Duodenal mucosa (tissue), 2 donors: ENCODE measurements at regions not wholly inside any gene's neighbourhood (a gene's known extent, or its start where the extent isn't known, plus 50 kb on each side); places are given as distances from the start of the nearest gene placed in this dataset.
"Not testable (repeated sequence)": the region's sequence is repeated elsewhere in the genome, so short reads cannot be mapped to it uniquely, and the experiment has no call there.

ENCODE experiments used
- H3K27ac ChIP-seq: one replicate; pipeline ENCODE4 v1.7.0; 2013; ENCODE audit warnings: low read depth, low read length
- H3K27me3 ChIP-seq, 2 donors: one replicate each; pipeline ENCODE4 v1.7.0; 2013; ENCODE audit warnings: low read length in 2 of 2, control low read depth in 1 of 2; ENCODE audit not compliant: insufficient read depth in 2 of 2, control insufficient read depth in 1 of 2
- H3K36me3 ChIP-seq, 2 donors: one replicate each; pipeline ENCODE4 v1.7.0; 2013; ENCODE audit warnings: low read length in 2 of 2, control low read depth in 1 of 2; ENCODE audit not compliant: insufficient read depth in 2 of 2, control insufficient read depth in 1 of 2
- H3K4me1 ChIP-seq, 2 donors: one replicate each; pipeline ENCODE4 v1.7.0; 2013; ENCODE audit warnings: low read length in 2 of 2, control low read depth in 1 of 2; ENCODE audit not compliant: insufficient read depth in 2 of 2, control insufficient read depth in 1 of 2
- H3K4me3 ChIP-seq, 2 donors: one replicate each; pipeline ENCODE4 v1.7.0; 2013; ENCODE audit warnings: low read length in 2 of 2, low read depth in 1 of 2
- H3K9ac ChIP-seq, 2 donors: one replicate each; pipeline ENCODE4 v1.7.0; 2013; ENCODE audit warnings: low read length in 2 of 2, low read depth in 1 of 2
- H3K9me3 ChIP-seq, 2 donors: one replicate each; pipeline ENCODE4 v1.7.0; 2013; ENCODE audit warnings: low read length in 2 of 2, control low read depth in 1 of 2; ENCODE audit not compliant: control insufficient read depth in 1 of 2

DNA sequence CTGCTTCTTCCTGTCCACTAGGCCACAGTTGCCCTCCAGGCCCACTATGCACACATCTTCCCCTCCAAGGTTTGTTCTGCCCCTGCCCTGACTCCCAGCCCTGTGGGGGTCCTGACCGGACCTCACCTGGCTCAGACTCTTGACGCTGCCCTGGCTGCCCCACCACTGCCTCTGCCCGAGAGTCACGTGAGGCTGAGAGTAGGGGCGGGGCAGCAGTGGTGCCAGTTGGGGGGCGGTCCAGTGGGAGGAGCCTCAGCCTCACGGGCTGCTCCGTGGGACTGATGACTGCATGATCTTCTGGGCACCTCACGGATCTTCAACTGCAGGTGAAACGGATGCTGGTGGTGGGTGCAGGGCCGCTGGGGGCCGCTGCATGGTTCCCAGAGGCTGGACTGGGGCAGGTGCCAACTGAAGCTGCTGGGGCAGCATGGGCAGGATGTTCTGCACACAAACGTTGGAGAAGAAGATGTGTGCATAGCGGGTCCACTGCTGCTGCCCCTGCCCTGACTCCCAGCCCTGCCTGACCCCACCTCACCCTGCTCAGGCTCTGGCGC, 77.6 kb downstream of the HHIPL2 start:
- not testable (repeated sequence) for H3K4me3 ChIP-seq, H3K36me3 ChIP-seq, H3K27ac ChIP-seq, H3K9me3 ChIP-seq, H3K27me3 ChIP-seq, H3K9ac ChIP-seq, H3K4me1 ChIP-seq

DNA sequence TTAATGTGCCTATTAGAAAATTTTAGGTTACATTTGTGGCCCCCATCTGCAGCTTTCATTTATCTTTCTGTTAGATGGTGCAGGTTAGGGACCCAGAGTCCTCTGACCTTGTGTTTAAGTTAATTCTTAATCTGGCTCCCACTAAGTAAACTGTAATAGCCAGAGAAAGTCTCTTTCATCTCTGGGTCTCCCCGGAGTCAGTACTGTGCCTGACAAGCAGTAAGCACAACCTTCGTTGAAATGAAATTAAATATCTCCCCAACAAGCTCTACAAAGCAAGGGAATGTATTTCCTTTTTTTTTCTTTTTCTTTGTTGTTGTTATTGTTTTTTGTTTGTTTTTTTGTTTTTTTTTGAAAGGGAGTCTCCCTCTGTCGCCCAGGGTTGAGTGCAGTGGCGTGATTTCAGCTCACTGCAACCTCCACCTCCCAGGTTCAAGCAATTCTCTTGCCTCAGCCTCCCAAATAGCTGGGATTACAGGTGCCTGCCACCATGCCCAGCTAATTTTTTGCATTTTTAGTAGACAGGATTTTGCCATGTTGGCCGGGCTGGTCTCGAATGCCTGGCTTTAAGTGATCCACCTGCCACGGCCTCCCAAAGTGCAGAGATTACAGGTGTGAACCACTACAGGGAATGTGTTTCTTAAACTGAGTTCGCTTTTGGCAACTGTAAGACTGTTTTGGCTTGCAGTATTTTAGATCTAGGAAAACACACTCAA, 81.6 kb downstream of the HHIPL2 start:
- no peak overlapping the region for H3K27ac ChIP-seq
- no peaks in the 10 kb centered on the region for H3K9me3 ChIP-seq
- H3K9ac ChIP-seq: no peak overlapping the region
- H3K4me1 ChIP-seq: peaks cover 5% of the 10 kb centered on the region in 2 donors
- H3K36me3 ChIP-seq: no peaks in the 10 kb centered on the region
- no peaks in the 10 kb centered on the region for H3K27me3 ChIP-seq
- H3K4me3 ChIP-seq: no peak overlapping the region

DNA sequence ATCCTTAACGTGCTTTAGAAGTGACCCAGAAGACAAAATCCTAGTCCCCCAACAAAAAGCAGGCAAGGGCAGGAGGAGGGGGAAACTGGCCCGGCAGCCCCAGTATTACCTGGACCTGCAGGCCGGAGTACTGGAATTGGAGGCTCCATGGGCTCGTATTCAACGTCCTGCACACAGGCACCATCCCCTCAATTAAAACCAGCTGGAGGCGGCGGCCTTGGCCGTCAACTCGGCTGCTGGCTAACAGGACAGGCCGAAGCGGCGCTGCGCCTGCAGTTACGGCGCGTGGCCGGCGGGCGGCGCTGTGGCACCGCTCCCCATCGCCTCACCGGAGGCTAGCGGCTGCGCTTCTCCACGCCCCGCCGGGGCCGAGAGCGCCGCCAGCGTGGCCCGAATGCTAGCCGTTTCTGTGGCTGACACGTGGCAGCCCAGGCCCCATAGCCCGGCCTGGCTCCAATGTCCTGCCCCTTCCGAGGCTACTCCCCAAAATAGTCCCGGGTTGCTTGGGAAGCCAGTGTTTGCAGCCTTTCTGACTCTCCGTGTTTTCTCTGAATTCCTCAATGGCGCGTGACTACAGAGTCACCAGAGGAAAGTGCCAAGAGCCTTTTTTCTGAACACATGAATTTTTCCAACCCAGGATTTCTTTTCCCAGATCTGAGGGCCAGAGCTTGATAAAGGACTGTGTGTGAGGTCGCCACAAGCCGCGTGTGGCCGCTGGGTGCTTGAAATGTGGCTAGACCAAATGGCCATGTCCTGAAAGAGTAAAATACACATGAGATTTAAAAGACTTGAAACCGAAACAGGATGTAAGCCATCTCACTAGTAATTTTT, 82.5 kb downstream of the HHIPL2 start:
- H3K9ac ChIP-seq: peak overlapping the region; percentile 28 to 73

DNA sequence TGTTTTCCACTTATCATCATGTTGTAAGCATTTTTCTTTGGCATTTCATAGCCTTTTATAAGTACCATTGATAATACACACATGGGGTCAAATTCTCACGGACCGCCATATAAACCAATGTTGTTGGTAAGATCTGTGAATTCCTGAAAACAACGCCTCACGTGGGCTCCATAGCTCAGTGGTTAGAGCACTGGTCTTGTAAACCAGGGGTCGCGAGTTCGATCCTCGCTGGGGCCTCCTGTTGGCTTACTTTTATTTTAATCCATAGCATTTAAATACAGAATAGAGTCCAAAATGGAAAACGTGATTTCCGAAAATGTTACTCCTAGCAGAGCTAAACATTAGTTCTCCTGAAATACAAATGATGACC, 83.1 kb downstream of the HHIPL2 start:
- H3K9me3 ChIP-seq: no peaks in the 10 kb centered on the region
- H3K4me3 ChIP-seq: peak overlapping the region; percentile 54 to 70
- peaks cover 5% of the 10 kb centered on the region in 2 donors for H3K4me1 ChIP-seq
- peak overlapping the region in 1 of 2 donors; percentile 60 for H3K9ac ChIP-seq
- H3K36me3 ChIP-seq: no peaks in the 10 kb centered on the region
- H3K27me3 ChIP-seq: no peaks in the 10 kb centered on the region
- H3K27ac ChIP-seq: no peak overlapping the region

More for the DNA sequence above, 82.5 kb downstream of the HHIPL2 start:
- no peaks in the 10 kb centered on the region for H3K36me3 ChIP-seq
- H3K27ac ChIP-seq: peak overlapping the region; percentile 36
- H3K27me3 ChIP-seq: no peaks in the 10 kb centered on the region
- no peaks in the 10 kb centered on the region for H3K9me3 ChIP-seq
- peak overlapping the region; percentile 65 to 70 for H3K4me3 ChIP-seq
- H3K4me1 ChIP-seq: peaks cover 5% of the 10 kb centered on the region in 2 donors

DNA sequence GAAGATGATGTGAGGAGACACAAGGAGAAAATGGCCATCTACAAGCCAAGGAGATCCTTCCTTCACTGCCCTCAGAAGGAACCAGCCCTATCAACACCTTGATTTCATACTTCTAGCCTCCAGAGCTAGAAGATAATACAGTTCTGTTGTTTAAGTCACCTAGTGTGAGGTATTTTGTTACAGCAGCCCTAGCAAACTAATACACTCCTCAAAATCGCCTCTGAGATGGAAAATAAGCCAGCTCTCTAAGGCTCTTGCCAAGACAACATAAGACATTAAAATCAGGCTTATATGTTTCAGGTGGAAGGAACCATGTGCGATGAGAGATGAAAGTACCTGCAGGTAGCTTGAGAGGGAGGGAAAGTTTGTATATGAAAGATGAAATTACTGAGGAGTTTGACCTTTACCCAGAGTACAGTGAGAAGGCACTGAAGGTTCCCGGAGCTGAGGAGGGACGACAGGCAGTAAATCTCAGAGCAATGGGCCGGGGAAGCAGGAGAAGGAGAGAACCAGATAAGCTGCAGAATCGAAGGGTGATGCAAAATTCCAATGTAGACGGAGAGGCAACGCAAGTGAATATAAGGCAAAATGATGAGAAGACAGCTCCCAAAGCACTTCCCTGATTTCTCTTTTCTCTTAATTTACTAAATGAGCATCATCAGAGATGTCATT, 84.7 kb downstream of the HHIPL2 start:
- H3K27ac ChIP-seq: no peak overlapping the region
- H3K9ac ChIP-seq: no peak overlapping the region
- peaks cover 5% of the 10 kb centered on the region in 2 donors for H3K4me1 ChIP-seq
- H3K27me3 ChIP-seq: no peaks in the 10 kb centered on the region
- peaks cover 2 to 3% of the 10 kb centered on the region in 2 donors for H3K9me3 ChIP-seq
- no peak overlapping the region for H3K4me3 ChIP-seq
- H3K36me3 ChIP-seq: no peaks in the 10 kb centered on the region

DNA sequence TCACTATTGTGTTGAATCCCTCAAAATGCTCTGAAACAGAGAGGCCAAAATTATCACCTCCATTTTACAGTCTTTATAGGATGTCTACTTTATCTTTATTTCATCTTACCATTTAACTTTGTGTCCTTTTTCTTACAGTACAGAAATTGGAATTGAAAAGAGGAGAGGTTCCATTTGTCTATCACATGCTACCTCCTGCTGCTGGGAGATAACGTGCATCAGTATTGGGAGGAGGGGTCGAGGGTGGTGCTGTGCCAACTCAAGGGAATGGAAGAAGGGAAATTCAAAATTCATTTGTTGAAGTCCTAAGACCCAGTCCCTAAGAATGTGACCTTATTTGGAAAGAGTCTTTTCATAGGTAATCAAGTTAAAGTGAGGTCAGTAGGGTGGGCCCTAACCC, 85.3 kb downstream of the HHIPL2 start:
- Histone ChIP-seq H3K9me3 (peaks cover 8 to 9% of the 10 kb centered on the region in 2 donors), H3K36me3 (no peaks in the 10 kb centered on the region), H3K27ac (no peak overlapping the region), H3K9ac (no peak overlapping the region), H3K4me1 (peaks cover 5% of the 10 kb centered on the region in 2 donors), H3K27me3 (no peaks in the 10 kb centered on the region), H3K4me3 (no peak overlapping the region)

DNA sequence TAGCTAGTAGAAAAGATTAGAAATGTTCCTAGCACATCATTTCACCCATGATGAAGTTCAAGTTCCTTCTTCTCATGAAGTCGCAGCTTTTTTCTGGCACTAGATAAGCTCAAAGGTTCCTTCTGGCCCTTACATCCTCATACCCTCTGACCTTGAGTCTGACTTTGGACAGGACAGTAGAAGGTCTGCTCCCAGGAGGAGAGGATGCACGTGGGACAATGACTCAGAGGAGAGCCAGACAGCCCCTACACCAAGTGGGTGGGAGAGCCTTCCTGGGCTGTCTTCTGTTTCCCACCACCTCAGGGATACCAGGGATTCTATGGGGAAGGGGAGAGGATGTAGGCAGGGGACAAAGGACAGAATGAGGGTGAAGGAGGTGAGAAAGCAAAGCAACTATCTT, 86.0 kb downstream of the HHIPL2 start:
- peaks cover 5% of the 10 kb centered on the region in 2 donors for H3K4me1 ChIP-seq
- H3K36me3 ChIP-seq: no peaks in the 10 kb centered on the region
- H3K9me3 ChIP-seq: peaks cover 14% of the 10 kb centered on the region in 2 donors
- no peak overlapping the region for H3K9ac ChIP-seq
- no peak overlapping the region for H3K4me3 ChIP-seq
- H3K27me3 ChIP-seq: no peaks in the 10 kb centered on the region
- no peak overlapping the region for H3K27ac ChIP-seq

DNA sequence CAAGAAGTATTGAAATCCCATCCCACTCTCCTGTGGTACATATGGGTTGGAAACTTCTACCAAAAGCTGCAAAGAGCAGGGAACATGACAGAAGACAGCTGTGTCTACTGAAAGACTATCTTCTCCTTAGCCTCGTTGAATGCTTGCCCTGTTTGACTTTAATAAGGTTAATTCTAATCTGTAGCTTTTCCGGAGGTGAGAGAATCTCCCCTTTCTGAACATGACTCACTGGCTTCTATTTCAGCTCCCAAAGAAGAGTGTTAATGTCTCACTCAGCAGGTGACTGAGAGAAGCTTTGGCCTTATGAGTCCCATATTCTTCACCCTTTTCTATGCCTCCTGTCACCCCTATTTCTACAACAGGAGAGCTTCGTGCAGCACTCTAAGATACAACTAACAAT, 88.3 kb downstream of the HHIPL2 start:
- no peak overlapping the region for H3K9ac ChIP-seq
- no peaks in the 10 kb centered on the region for H3K27me3 ChIP-seq
- no peak overlapping the region for H3K27ac ChIP-seq
- no peaks in the 10 kb centered on the region for H3K36me3 ChIP-seq
- peaks cover 3 to 4% of the 10 kb centered on the region in 2 donors for H3K4me1 ChIP-seq
- peaks cover 14 to 18% of the 10 kb centered on the region in 2 donors for H3K9me3 ChIP-seq
- no peak overlapping the region for H3K4me3 ChIP-seq

DNA sequence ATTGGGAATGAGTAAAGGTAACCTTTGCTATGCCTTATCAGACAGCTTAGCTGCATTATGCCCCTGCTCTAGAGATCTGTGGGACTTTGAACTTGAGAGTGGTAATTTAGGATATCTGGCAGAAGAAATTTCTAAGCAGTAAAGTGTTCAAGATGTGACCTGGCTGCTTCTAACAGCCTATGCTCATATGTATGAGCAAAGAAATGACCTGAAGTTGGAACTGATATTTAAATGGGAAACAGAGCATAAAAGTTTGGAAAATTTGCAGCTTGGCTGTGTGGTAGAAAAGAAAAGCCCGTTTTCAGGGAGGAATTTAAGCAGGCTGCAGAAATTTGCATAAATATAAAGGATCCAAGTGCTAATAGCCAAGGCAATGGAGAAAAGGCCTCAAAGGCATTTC, 90.4 kb downstream of the HHIPL2 start:
- Histone ChIP-seq H3K4me3 (no peak overlapping the region), H3K9me3 (peaks cover 14 to 18% of the 10 kb centered on the region in 2 donors), H3K27me3 (no peaks in the 10 kb centered on the region), H3K4me1 (peaks cover 4 to 5% of the 10 kb centered on the region in 2 donors), H3K9ac (no peak overlapping the region), H3K36me3 (no peaks in the 10 kb centered on the region), H3K27ac (no peak overlapping the region)

DNA sequence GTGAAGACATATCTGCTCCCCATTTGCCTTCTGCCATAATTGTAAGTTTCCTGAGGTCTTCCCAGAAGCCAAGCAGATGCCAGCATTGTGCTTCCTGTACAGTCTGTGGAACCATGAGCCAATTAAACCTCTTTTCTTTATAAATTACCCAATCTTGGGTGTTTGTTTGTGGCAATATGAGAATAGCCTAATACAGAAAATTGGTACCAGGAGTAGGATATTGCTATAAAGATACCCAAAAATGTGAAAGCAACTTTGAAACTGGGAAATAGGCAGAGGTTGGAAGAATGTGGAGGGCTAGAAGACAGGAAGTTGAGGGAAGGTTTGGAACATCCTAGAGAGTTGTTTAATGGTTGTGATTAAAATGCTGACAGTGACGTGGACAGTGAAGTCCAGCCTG, 90.8 kb downstream of the HHIPL2 start:
- peaks cover 4 to 5% of the 10 kb centered on the region in 2 donors for H3K4me1 ChIP-seq
- no peaks in the 10 kb centered on the region for H3K27me3 ChIP-seq
- no peak overlapping the region for H3K9ac ChIP-seq
- no peak overlapping the region for H3K4me3 ChIP-seq
- peaks cover 14 to 18% of the 10 kb centered on the region in 2 donors for H3K9me3 ChIP-seq
- no peaks in the 10 kb centered on the region for H3K36me3 ChIP-seq
- no peak overlapping the region for H3K27ac ChIP-seq
